ENCODE measurements at regions not wholly inside any gene's neighbourhood (a gene's known extent, or its start where the extent isn't known, plus 50 kb on each side); places are given as distances from the start of the nearest gene placed in this dataset.

DNA sequence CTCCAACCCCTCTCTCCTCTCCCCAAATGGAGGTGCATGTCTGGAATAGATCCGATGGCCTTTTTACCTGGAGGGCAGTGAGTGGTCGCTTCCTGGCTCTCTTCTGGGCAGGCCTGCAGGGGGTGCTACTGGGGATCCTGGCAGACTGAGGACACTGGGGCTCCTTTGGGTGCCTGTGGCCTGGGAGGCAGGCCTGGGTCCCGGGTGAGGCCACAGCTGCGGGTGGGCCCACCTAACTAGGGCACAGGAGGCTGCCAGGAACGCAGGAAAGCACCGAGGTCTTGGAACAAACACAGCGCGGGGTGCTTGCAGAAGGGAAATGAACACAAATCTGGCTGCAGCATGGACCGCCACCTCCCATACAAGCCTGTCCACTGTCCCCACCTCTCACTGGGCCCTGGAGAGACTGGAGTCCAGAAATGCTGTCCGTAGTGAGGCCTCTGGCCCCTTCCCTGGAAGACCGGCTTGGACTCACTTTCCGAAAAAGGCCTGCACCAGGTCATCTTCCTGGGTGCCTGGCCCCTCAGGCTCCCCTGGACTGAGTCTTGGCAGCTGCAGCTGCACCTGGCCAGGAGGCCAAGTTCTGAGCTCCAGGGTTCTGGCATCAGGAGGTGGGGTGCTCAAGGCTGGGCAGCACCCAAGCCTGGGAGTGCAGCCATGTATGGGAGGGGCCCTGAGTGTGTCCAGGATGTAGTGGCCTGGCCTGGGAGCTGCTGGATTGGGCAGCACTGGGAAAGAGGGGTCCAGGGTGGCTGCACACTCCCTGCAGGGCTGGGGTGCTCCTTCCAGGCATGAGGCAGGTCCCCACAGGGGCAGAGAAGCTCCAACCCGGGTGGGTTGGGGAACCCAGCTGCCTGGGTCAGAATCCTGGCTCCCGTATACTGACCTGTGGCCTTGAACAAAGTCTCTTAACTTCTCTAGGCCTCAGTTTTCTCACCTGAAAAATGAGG lies 195.1 kb downstream of the IRF8 start:
- DNase-seq: no peak

GRCh38 chr16:86095131-86095752 lies 196.3 kb downstream of the IRF8 start:
- no peak for DNase-seq

- no peak for DNase-seq
Observed at GRCh38 chr16:86095906-86096485, 197.0 kb downstream of the IRF8 start.

DNA sequence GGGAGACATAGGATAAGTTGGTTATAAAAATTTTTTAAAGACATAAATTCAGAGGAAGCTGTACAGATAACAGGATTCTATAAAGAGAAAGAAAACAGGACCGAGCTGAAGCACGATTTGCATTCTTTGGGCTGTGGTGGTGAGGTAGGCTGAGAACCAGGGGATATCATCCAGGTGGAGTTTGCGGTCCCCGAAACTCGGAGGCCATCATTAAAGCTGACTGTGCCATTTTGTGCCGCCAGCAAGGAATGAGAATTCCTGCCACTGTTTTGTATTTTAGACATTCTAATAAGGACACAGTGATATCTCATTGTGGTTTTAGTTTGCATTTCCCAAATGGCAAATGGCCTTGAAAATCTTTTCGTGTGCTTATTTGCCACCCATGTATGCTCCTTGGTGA lies 197.9 kb downstream of the IRF8 start:
- no peak for DNase-seq

GRCh38 chr16:86099326-86099725 lies 200.4 kb downstream of the IRF8 start:
- no peak for DNase-seq

- peak; percentile 55 for DNase-seq
Observed at GRCh38 chr16:86100205-86101136, 201.5 kb downstream of the IRF8 start.

GRCh38 chr16:86101137-86101896 lies 202.4 kb downstream of the IRF8 start:
- peak; percentile 29 for DNase-seq

DNA sequence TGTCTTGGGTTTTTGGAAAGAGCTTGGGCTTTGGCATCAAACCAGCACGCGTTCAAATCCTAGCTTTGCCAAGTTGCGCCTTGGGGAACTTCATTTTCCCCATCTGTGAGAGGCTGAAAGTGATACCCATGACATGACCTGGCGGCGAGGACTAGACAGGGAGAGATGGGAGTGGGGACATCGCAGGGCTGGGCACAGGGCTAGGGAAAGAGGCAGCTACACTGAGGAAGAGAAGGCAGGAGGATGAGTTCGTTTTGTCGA lies 202.9 kb downstream of the IRF8 start:
- no peak for DNase-seq

- no peak for DNase-seq
Observed at GRCh38 chr16:86103320-86103719, 204.4 kb downstream of the IRF8 start.

GRCh38 chr16:86104537-86105048 lies 205.6 kb downstream of the IRF8 start:
- DNase-seq: no peak

DNA sequence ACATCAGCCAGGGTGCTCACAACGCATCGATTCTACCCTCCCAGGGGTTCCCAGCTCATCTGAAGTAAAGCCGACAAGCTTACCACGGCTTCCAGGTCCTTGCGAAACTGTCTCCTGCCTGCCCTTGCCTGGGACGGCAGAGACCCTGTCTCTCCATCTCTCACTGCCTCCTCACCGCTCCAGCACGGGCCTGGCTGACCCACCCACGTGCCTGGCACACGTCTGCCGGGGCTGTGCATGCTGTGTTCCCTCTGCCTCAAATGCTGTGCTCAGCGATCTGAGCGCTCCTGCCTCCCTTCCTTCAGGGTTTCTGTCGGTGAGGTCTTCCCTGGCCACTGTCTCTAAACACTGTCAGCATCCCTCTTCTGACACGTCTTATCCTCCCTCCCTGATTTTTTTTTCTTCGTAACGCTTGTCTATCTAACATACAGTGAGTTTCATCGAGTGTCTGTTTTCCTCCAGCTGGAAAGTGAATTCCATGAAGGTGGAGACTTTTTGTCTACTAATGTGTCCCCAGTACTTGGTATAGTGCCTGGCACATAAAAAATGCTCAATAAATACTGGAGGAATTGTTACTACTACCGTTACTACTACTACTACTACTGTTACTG lies 208.4 kb downstream of the IRF8 start:
- DNase-seq: peak; percentile 57

DNA sequence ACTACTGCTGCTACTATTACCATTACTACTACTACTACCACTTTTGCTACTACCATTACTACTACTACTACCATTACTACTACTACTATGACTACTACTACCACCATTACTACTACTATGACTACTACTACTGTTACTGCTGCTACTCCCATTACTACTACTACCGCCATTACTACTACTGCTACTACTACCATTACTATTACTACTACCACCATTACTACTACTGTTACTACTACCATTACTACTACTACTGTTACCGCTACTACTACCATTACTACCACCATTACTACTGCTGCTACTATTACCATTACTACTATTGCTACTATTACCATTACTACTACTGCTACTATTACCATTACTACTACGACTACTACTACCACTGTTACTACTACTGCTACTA lies 209.1 kb downstream of the IRF8 start:
- peak; percentile 36 for DNase-seq

GRCh38 chr16:86110134-86110533 lies 211.2 kb downstream of the IRF8 start:
- DNase-seq: no peak

- no peak for DNase-seq
Observed at GRCh38 chr16:86110726-86111125, 211.8 kb downstream of the IRF8 start.

DNA sequence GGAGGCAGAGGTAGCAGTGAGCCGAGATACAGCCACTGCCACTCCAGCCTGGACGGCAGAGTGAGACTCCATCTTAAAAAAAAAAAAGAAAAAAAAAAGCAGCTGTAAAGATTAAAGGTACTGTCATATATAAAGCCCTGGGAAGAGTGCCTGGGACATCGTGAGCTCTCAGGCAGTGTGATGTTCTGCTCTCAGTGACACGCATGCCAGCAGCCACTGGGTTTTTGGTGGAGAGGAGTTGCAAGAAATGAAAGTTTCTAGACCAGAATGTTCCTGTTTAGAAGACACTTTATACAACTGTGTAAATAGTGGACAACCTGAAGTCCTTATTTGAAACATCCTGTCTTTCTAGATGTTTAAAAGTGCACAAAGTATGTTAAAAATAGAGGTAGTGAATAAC lies 213.2 kb downstream of the IRF8 start:
- DNase-seq: no peak

DNA sequence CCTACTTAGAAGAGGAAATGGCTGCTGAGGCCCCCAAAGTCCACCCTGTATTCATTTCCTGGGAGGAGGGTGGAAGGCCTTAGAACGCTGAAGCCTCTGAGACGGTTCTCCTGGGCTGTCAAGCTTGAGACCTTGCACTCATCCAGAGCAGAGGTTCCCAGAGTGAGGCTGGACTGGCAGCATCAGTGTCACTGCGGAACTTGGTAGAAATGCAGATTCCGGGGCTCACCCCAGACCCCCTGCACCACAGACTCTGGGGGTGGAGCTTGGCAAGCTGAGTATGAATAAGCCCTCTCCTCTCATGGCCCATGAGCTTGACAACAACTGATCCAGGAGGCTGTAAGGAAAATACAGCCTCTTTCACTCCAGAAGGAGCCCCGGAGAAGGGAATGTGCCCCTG lies 218.3 kb downstream of the IRF8 start:
- no peak for DNase-seq

DNA sequence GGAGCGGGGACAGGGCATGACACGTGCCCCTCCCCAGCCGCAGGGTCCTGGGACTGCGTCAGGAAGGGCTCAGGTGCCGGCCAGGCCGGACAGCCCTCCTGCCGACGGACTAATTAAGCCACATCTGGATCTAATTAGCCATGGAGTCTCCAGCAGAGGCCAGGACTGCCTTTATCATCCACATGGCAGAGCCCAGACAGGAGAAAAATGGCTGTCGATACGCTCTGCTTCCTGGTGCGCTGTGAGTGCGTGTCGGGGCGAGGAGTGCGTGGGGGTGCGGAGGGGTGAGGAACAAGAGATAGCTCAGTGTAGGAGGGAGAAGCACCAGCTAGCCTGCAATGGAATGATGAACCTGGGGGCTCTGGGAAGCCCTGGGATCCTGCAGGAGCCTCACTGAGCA lies 218.8 kb downstream of the IRF8 start:
- DNase-seq: no peak

DNA sequence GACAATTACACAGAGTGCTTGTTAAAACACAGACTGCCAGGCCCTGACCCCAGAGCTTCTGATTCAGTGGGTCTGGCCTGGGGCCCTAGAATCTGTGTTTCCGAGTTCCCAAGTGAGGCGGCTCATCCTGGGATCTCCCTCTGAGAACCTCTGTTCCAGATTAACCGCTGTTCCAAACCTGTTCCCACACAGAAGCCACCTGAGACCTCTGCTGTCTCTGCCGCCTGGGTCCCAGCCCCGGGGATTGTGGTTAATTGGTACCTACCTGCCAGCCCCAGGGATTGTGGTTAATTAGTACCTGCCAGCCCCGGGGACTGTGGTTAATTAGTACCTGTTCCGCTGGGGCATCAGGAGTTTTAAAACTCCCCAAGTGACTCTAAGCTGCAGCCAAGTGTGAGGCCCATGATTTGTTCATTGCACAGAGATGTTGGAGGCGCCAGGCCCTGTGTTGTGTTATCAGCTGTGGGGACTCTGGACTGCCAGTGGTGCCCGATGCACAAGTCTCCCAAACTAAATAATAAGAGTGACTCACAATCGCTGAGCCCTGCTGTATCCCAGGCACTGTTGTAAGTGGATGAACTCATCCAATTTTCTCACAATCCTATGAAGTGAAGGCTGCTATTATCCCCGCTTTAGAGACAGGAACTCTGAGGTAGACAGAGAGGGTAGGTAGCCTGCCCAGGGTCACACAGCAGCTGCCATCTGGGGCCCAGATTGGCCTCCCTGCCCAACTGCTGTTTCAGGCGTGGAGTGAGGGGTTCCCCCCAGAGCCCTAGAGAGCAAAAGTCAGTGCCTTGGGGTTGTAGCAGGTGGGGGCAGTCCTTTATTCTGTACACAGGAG lies 219.7 kb downstream of the IRF8 start:
- DNase-seq: no peak

- no peak for DNase-seq
Observed at GRCh38 chr16:86120201-86121192, 221.5 kb downstream of the IRF8 start.
